ENCODE measurements at regions not wholly inside any gene's neighbourhood (a gene's known extent, or its start where the extent isn't known, plus 50 kb on each side); places are given as distances from the start of the nearest gene placed in this dataset.

DNA sequence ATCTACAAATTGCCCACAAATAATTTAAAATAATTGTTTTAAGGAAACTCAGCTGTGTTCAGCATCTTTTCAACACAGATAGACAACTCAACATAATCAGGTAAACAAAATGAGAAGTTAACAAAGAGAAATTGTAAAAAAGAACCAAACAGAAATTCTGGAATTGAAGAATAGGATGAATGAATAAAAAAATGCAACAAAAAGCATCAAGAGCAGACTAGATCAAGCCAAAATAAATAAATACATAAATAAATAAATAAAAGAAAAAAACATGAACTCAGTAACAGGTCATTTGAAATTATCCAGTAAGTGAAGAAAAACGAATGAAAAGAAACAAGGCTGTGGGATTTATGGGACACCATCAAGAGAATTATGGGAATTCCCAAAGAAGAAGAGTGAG is 94.0 kb upstream of the CDK6 start:
- FAIRE-seq, result no peak
- no peaks in the 10 kb centered on the region for H3K9me1 ChIP-seq (ENCODE audit: control insufficient read depth, extremely low read depth, insufficient read depth, low read length)

DNA sequence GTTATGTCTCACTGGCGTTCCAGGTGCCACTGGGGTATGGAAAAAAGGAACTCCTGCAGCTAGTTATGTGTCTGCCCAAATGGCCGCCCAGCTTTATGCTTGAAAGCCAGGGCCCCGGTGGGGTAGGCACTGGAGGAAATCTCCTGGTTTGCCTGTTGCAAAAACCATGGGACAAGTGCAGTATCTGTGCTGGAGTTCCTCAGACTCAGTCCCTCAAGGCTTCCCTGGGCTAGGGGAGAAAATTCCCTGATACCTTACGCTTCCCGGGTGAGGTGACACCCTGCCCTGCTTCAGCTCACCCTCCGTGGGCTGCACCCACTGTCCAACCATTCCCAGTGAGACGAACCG is 90.3 kb upstream of the CDK6 start:
- dilution Hi-C loops (cut with MboI; ENCODE audit: extremely low pct_ligation_motif_present, low sequenced_read_pairs), result no loop called here
- H4K20me1 ChIP-seq (ENCODE audit: control insufficient read depth, extremely low read depth, insufficient read depth, low read length), result no peaks in the 10 kb centered on the region
- no peak overlapping the region for H3K4me3 ChIP-seq (ENCODE audit: control insufficient read depth in 2 of 3, extremely low read depth in 1 of 3, insufficient read depth in 2 of 3, low read depth in 1 of 3, low read length in 3 of 3)
- TF ChIP-seq, protein P1, sequence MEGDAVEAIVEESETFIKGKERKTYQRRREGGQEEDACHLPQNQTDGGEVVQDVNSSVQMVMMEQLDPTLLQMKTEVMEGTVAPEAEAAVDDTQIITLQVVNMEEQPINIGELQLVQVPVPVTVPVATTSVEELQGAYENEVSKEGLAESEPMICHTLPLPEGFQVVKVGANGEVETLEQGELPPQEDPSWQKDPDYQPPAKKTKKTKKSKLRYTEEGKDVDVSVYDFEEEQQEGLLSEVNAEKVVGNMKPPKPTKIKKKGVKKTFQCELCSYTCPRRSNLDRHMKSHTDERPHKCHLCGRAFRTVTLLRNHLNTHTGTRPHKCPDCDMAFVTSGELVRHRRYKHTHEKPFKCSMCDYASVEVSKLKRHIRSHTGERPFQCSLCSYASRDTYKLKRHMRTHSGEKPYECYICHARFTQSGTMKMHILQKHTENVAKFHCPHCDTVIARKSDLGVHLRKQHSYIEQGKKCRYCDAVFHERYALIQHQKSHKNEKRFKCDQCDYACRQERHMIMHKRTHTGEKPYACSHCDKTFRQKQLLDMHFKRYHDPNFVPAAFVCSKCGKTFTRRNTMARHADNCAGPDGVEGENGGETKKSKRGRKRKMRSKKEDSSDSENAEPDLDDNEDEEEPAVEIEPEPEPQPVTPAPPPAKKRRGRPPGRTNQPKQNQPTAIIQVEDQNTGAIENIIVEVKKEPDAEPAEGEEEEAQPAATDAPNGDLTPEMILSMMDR (optimal IDR thresholded peaks at IDR 0.05 in 1 of 3, IDR thresholded peaks at IDR 0.05 in 1 of 3, conservative IDR thresholded peaks at IDR 0.05 in 1 of 3; ENCODE audit: extremely low read depth in 1 of 3, insufficient read depth in 2 of 3, low read length in 3 of 3), result no peak
- TF ChIP-seq EZH2 (IDR thresholded peaks at IDR 0.05; ENCODE audit: low read length), result no peak
- H3K9me3 ChIP-seq (ENCODE audit: control insufficient read depth, low read depth, low read length), result peaks cover 2% of the 10 kb centered on the region
- FAIRE-seq, result no peak
- no peaks in the 10 kb centered on the region for H3K4me1 ChIP-seq (ENCODE audit: control insufficient read depth, extremely low read depth, insufficient read depth, low read length)
- no peak for DNase-seq (ENCODE audit: low read depth, low spot score)
- H2AFZ ChIP-seq (ENCODE audit: control insufficient read depth, low read length), result no peak overlapping the region
- no peak overlapping the region for H3K9ac ChIP-seq (ENCODE audit: control insufficient read depth, extremely low read depth, insufficient read depth, low read length)
- H3K27ac ChIP-seq (ENCODE audit: control insufficient read depth, insufficient read depth, low read length), result no peak overlapping the region
- H3K27me3 ChIP-seq (ENCODE audit: control insufficient read depth, extremely low read depth, insufficient read depth, low read length), result no peaks in the 10 kb centered on the region
- H3K4me2 ChIP-seq (ENCODE audit: control insufficient read depth, extremely low read depth, insufficient read depth, low read depth, low read length), result no peak overlapping the region
- no peaks in the 10 kb centered on the region for H3K79me2 ChIP-seq (ENCODE audit: control insufficient read depth, insufficient read depth, low read length)
- no peaks in the 10 kb centered on the region for H3K36me3 ChIP-seq (ENCODE audit: control insufficient read depth in 2 of 2, extremely low read depth in 1 of 2, insufficient read depth in 2 of 2, low read length in 2 of 2)
- H3K9me1 ChIP-seq (ENCODE audit: control insufficient read depth, extremely low read depth, insufficient read depth, low read length), result no peaks in the 10 kb centered on the region

More for the DNA sequence above, 94.0 kb upstream of the CDK6 start:
- no peaks in the 10 kb centered on the region for H3K79me2 ChIP-seq (ENCODE audit: control insufficient read depth, insufficient read depth, low read length)
- H4K20me1 ChIP-seq (ENCODE audit: control insufficient read depth, extremely low read depth, insufficient read depth, low read length), result no peaks in the 10 kb centered on the region
- no peak for DNase-seq (ENCODE audit: low read depth, low spot score)
- H2AFZ ChIP-seq (ENCODE audit: control insufficient read depth, low read length), result no peak overlapping the region
- H3K27ac ChIP-seq (ENCODE audit: control insufficient read depth, insufficient read depth, low read length), result no peak overlapping the region
- peaks cover 8% of the 10 kb centered on the region for H3K4me1 ChIP-seq (ENCODE audit: control insufficient read depth, extremely low read depth, insufficient read depth, low read length)
- H3K36me3 ChIP-seq (ENCODE audit: control insufficient read depth in 2 of 2, extremely low read depth in 1 of 2, insufficient read depth in 2 of 2, low read length in 2 of 2), result no peaks in the 10 kb centered on the region
- H3K4me2 ChIP-seq (ENCODE audit: control insufficient read depth, extremely low read depth, insufficient read depth, low read depth, low read length), result no peak overlapping the region
- H3K27me3 ChIP-seq (ENCODE audit: control insufficient read depth, extremely low read depth, insufficient read depth, low read length), result no peaks in the 10 kb centered on the region
- H3K4me3 ChIP-seq (ENCODE audit: control insufficient read depth in 2 of 3, extremely low read depth in 1 of 3, insufficient read depth in 2 of 3, low read depth in 1 of 3, low read length in 3 of 3), result no peak overlapping the region
- TF ChIP-seq, protein P1 (optimal IDR thresholded peaks at IDR 0.05 in 1 of 3, IDR thresholded peaks at IDR 0.05 in 1 of 3, conservative IDR thresholded peaks at IDR 0.05 in 1 of 3; ENCODE audit: extremely low read depth in 1 of 3, insufficient read depth in 2 of 3, low read length in 3 of 3), result no peak
- TF ChIP-seq EZH2 (IDR thresholded peaks at IDR 0.05; ENCODE audit: low read length), result no peak
- no peak overlapping the region for H3K9ac ChIP-seq (ENCODE audit: control insufficient read depth, extremely low read depth, insufficient read depth, low read length)
- dilution Hi-C loops (cut with MboI; ENCODE audit: extremely low pct_ligation_motif_present, low sequenced_read_pairs), result no loop called here
- H3K9me3 ChIP-seq (ENCODE audit: control insufficient read depth, low read depth, low read length), result no peaks in the 10 kb centered on the region

Measured in keratinocyte (primary cell).